ENCODE measurements at regions not wholly inside any gene's neighbourhood (a gene's known extent, or its start where the extent isn't known, plus 50 kb on each side); places are given as distances from the start of the nearest gene placed in this dataset.
"Not testable (repeated sequence)": the region's sequence is repeated elsewhere in the genome, so short reads cannot be mapped to it uniquely, and the experiment has no call there.

DNA sequence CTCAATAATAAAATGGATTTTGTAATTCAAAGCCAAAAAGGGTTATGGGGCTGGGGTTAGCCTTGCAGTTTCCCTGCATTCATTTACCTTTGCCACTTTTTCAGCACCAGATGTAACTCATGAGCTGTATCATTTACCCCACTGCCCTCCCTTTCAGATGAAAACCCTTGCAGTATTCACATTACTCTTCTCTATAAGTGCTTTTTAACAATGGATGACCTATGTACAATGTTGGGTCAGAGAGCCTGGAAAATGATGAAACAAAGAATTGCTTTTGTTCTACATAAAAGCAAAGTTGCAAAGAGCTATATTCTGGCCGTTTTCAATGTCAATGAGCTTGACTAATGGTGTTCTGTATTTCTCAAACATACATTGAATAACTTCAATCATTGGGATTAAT, 189.7 kb downstream of the TMEM26 start:
- DNase-seq = no peak

DNA sequence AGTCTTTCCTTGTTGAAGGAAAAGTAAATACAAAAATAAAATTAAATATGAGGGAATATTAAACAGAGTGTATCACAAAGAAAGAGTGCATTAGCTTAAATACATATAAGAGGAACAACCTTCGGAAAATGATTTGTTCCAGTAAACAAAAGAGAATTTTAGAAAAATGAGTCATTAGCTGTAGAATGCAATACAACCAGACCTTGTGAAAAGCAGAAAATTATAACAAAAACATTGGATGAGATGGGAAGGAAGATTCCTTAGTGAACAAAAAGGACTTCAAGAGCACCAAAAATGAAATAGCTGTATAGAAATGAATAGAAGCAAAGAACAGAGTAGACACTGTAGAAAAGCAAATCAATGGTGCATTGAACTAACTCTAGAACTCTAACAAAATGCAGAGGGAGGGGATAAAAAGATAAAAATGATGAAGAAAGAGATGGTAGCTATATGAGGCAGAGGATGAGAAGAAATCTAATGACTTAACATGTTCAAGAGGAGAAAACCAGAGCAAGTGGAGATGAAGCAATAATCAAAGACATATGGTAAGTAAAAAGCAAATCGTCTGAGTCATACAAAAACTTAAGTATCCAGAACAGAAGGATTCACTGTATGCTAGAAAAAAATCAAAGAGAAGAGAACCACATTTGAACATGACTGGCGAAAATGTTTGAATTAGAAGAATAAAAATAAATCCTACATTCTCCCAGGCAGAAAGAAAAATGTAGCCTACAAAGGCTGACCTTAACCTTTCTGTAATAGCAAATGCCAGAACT, 190.5 kb downstream of the TMEM26 start:
- no peak for DNase-seq

DNA sequence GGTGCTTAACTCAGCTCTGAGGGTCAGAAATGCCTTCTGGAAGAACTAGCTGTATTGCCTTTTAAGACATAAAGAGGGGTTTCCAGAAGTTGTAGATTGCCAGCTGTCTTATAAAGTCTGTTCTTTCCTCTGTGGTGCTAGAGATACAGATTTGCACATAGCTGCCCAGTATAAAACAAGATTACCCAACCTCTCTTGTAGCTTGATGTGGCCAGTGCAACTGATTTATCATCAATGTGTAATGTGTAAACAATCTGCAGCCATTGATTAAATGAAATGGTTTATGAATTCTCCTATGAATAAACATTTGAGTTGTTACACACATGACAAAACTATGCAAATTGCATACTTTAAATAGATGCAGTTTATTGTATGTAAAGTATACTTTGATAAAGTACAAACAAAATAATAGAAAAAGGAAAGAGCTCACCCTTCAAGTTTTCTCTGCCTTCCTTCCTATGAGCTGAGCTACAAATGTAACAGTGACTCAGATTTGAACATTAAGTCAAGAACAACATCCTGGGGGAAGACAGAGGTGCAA, 195.2 kb downstream of the TMEM26 start:
- no peak for DNase-seq

DNA sequence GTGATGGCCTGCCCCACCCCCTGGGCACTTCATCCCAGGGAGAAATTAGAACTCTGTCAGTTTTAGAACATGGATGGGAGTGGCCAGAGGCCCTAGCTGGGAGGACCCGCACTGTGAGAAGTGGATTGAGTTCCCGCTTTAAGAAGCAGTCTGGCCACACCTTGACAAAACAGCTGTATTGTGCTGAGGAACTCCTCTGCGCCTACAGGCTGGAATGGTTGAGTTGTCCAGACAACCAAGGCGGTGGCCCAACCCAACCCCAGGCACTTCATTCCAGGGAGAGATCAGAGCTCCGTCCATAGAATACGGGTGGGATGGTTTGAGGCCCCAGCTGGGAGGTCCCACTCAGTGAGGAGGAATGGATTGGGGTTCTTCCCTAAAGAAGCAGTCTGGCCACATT, 196.0 kb downstream of the TMEM26 start:
- DNase-seq = no peak

DNA sequence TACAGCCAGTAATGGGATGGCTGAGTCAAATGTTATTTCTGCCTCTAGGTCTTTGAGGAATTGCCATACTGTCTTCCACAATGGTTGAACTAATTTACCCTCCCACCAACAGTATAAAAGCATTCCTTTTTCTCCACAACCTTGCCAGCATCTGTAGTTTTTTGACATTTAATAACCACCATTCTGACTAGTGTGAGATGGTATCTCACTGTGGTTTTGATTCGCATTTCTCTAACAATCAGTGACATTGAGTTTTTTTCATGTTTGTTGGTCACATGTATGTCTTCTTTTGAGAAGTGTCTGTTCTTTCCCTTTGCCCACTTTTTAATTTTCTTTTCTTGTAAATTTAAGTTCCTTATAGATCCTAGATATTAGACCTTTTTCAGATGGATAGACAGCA, 200.9 kb downstream of the TMEM26 start:
- DNase-seq = not testable (repeated sequence)

DNA sequence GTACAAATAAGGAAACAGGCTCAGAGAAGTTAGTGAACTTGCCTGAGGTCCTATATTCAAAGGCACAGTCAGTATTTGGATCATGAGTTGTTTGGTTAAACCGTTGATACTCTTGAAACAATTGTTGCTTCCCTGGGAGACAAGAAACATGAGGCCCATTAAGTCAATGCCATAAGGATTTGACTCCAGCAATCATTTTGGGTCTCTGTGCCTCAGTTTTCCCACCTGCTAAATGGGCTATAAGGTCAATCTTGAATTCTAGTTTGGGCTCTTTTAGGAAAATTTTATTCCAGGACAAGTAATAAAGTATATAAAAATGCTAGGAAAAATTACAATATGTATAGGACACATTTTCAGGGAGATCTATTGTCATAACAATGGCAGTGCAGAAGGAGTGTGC, 202.1 kb downstream of the TMEM26 start:
- DNase-seq = no peak

DNA sequence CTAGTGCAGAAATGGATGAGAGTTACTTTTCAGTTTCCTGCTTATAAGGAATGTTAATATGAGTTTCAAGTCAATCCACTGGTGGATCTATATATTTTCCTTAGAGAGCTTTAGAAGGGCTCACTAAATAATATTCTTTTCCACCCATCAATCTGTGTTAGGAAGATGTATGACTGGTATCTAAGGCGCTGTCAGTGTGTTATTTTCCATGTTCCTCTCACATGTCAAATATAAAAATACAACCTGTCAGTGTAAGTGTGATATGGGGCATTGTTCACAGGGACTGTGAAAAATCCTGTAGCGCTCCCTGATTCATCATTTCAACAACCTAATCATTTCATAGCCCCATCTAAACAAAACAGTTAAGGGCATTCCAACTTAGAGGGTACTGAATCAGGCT, 203.1 kb downstream of the TMEM26 start:
- DNase-seq = no peak

DNA sequence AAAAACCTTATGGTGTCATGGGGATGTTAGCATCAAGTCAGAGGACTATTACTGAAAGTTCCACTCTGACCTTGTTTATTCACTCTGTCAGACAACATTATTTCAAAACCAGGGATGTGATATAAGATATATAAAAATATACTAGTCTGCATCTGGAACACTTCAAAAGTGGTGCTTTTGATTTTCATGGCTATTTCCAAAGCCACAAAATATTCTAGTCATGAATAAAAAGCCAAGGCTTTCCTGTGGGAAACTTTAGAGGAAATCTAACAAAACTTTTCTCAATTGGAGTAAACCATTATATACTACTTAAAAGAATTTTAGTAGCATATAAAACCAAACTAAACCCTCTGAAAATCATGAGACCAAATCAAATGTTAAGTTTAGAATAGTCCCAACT, 205.2 kb downstream of the TMEM26 start:
- DNase-seq = no peak

DNA sequence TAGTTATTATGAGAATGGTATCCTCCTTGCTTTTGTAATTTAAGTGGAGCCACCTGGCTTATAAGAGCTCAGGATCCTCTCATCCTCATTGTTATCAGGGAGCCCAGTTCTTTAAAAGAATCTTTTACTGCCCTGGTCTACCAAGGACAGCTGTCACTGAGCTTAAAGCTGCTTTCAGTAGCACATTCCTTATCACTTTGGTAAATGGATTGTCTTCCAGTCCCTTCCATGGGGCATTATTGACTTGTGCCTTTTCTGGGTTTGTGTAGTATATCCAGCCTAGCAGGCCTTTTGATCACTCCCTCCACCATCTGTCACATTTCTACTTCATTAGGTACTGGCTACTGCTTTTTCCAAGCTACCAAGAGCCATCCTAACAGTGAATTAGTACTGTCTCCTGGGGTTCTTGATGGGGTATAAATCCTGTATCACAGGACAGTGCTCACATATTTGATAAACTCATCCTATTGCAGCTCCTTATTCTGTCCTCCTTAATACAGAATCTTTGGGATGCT, 208.9 kb downstream of the TMEM26 start:
- DNase-seq = no peak

DNA sequence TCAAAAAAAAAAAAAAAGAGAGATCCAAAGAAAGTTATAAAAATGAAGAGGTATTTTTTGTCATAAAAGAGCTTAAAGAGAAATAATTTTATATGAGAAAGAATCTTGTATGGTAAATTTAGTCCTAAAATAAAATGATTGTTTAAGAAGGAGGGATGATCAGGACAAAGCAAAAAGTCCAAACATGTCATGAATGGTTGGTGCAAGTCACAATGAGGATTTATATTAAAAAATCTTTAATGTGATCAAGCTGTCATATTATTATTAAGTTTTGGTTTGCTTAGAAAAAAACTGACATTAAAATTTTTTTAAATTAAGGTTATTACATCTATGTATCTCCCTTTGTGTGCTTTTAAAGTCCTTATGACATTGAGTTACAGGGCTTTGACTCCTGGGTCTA, 220.4 kb downstream of the TMEM26 start:
- no peak for DNase-seq

DNA sequence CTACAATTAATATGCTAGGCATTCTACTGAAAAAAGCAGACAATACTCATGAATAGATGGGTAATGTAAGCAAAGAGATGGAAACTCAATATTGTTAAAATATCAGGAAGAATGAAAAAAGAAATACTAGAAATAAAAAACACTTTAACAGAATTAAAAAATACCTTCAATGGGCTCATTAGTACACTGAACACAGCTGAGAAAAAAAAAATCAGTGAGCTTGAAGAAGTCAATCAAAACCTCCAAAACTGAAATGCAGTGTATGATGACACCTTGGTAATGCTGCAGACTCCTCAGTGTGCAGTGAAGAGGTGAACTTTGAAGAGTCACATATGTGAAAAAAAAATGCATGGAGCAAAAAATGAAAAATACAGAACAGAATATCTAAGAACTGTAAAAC, 227.2 kb downstream of the TMEM26 start:
- DNase-seq = no peak

DNA sequence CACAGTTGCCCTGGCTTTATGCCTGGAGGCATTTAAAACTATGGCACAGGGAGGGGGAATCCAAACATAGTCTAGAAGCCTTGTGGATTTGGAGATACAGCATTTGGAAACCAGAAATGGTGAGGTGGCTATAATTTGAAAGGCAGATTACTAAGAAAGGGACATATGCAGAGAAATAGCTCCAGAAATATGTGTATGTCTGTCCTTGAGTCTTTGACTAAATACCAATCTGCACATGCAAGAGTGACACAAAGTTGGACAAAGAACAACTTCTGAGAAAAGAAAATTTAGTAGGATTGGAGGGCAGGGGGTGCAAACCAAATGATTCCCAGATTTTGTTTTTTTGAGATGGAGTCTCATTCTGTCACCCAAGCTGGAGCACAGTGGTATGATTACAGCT, 229.6 kb downstream of the TMEM26 start:
- no peak for DNase-seq

DNA sequence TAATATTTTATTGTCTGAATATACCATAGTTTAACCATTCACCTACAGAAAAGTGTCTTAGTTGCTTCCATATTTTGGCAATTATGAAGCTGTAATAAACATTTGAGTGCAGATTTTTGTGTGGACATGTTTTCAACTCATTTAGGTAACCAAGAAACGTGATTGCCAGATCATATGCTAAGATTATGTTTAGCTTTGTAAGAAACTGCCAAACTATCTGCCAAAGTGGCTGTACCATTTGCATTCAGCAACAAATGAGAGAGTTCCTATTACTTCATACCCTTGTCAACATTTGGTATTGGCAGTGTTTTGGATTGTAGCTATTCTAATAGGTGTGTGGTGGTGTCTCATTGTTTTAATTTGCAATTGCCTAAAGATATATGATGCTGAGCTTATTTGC, 233.5 kb downstream of the TMEM26 start:
- DNase-seq = no peak

DNA sequence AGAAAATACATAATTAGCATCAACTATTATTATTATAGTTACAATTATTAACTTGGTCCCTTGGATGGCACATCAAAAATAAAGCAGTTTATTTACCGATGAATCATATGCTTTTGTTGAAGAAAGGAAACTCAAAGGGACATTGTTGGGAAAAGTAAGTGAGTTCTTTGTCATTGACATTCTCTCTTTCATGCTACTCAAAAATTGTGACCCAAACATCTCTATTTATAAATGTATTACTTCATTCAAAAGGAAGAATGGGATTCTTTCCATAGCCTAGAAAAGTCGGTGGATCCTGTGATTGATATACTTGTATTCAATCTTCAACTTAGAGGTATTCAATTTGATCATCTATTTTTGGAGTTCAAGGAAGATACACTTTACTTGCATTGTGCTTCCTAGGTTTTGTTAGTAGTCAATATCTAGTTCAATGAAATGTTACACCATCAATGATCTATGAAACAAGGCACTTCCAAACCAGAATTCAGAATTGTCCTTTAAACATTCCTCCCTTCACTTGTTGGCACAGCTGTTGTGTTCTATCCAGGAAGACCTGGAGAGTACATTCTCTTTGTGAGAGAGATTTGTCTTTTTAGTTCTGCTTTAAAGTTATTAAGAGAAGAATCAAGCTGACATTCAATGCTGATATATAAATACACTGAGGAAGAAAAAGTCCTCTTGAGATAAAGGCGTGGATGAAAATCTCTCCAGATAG, 235.2 kb downstream of the TMEM26 start:
- DNase-seq = no peak

DNA sequence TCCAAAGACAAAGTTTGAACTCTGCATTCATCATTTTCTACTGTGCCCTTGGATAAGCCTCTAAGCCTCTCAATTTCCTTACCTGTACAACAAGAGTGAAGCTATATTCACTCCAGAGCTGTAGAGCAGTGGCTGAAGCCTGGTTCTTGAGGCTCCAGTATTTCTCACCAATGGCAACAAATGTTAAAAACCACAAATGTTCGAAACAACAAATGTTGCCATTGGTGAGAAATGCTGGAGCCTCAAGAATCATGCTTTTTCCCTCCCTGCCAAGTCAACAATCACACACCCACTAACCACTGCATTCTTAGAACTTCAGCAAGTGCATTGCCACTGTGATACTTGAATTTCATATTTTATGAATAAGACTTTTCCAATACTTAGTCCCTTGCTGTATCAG, 237.9 kb downstream of the TMEM26 start:
- no peak for DNase-seq

DNA sequence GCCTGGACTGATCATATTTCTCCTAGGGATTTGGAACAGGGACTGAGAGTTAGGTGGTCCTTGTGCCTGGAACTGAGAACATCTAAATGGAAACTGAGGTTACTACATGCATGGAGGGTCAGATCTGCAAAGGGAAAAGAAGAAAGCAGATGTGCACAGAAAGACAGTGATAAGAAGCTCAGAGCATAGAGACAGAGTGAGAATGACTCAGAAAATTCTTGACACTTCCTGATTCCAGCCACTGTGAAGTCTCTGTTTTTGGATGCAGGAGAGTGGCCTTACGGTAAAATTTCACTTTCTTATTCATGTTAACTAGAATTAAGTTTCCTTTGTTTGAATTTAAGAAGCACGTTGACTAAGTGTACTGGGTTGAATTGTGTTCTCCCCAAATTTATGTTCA, 241.7 kb downstream of the TMEM26 start:
- no peak for DNase-seq

DNA sequence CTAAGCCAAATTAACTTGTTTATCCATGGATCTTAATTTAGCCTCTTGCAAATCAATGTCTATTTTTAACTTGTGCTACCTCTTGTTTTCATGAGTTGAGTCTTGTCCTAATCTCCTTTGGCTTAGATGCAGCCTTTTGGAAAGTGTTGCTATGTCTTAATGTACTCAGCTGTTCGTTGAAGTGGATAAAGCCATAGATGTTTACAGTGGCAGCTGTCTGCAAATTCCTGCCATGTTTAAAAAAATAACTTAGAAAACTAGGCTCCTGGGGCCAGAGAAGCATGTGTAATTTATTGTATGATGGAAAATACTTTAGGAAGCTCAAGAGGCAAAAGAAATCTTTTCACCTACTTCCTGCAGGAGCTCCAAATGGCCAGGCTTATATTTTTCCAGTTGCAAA, 253.1 kb upstream of the RHOBTB1 start:
- DNase-seq = no peak

DNA sequence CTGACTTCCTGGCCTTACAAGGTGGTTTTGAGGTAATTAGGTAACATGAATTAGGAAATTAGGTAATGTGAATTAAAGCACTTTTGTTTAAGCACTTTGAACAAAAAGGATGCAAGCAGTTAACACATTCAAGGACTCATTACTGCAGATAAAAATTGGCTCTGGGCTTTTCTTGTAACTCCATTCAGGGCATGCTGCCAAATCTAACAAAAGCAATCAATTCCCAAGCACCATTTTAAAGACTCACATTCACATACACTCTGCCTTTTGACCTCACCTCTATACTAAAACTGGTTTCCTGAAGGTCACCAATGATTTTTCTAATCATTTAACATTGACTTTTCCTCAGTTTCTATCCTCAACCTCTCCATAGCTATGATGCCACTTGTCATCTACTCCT, 251.2 kb upstream of the RHOBTB1 start:
- no peak for DNase-seq

DNA sequence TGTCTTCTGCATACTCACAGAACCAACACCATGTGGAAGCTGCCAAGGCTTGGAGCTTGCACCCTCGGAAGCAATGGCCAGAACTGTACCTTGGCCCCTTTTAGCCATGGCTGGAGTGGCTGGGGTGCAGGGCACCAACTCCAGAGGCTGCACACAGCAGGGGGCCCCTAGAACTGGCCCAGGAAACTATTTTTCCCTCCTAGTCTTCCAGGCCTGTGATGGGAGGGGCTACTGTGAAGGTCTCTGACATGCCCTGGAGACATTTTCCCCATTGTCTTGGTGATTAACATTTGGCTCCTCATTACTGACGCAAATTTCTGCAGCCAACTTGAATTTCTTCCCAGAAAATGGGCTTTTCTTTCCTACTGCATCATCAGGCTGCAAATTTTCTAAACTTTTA, 248.6 kb upstream of the RHOBTB1 start:
- not testable (repeated sequence) for DNase-seq

DNA sequence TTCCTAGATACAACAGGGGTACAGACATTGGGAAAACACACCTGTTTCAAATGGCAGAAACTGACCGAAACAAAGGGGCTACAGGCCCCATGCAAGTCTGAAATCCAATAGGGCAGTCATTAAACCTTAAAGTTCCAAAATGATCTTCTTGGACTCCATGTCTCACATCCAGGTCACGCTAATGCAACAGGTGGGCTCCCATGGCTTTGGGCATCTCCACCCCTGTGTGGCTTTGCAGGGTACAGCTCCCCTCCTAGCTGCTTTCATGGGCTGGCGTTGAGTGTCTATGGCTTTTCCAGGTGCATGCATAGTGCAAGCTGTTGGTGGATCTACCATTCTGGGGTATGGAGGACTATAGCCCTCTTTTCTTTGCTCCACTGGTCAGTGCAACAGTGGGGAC, 248.1 kb upstream of the RHOBTB1 start:
- DNase-seq = no peak

DNA sequence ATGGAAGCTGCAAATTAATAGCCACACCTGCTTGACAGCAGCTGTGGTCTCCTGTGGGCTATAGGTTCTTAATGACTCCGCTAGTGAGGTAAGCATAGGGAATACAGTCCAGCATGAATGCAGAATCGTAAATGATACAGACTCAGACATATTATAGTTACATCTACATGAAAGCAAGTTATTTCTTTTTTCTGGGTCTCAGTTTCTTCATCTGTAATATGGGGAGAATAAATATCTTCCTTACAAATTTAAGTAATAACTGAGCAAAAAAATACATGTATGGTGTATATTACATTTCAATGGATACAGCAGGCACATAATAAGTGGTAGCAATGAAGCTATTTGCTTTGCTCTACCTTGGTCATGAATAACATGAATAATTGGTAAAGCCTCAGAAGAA, 245.9 kb upstream of the RHOBTB1 start:
- no peak for DNase-seq

DNA sequence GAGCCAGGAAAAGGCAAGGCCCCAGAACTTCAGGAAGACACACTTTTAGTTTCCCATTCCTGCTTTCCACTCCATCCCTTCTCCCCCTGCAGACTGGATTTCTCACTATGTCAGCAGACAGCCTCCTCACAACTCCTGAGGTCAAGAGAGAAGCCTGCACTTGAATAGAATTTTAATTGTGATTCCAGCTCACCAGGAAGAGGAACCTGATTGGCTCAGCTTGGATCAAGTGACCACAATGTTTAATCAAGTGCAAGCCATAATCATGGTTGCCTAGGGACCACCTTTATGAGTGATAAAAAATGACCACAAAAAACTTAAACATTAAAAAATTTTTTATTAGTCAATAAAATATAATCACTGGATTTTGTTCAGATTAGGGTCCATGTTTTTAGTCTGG, 244.7 kb upstream of the RHOBTB1 start:
- DNase-seq = no peak

DNA sequence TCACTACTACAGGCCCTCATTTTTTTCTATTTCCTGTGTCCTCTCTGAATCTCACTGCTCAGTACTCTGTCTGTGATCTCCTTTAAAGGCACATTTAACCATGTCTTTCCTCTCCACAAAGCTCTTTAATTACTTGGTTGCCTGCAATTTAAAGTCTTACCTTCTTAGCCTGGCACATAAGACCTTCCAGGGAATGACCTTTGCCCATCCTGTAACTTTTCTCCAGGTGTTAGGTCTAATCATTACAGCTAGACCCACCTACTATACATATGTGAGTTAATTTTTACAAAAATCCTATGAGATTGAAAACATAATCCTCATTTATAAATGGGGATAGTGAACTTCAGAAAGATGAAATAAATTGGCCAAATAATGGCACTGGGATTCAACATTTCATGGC, 244.1 kb upstream of the RHOBTB1 start:
- no peak for DNase-seq

DNA sequence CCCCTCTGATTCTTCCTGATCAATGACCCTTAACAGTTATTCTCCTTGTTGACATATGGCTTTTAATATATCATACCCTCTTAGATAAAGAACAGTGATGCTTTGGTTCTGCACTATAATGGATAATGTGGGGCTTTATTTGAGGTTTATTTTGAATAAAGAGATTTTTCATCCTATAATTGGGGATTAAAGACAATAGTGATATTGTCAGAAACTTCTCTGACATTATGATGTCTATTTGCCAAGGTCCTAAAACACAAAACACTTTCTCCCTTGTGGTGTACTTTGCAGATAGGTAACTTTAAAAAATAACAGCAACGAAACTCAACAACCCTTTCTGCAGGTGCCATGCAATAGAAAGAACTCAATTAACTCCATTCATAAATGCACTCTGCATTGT, 243.6 kb upstream of the RHOBTB1 start:
- no peak for DNase-seq
